Skeletal muscle cell (primary cell): ENCODE measurements at regions not wholly inside any gene's neighbourhood (a gene's known extent, or its start where the extent isn't known, plus 50 kb on each side); places are given as distances from the start of the nearest gene placed in this dataset.
"Not testable (repeated sequence)": the region's sequence is repeated elsewhere in the genome, so short reads cannot be mapped to it uniquely, and the experiment has no call there.

Source experiments
- DNase-seq: peaks from one replicate; pipeline ENCODE4 v3.0.0-alpha.2; 2010; ENCODE audit warnings: low read depth
- H3K4me3 ChIP-seq: 2 replicates; pipeline ENCODE4 v1.5.1; 2011; ENCODE audit warnings: low read depth, mild to moderate bottlenecking, control low read depth, low read length, moderate library complexity

DNA sequence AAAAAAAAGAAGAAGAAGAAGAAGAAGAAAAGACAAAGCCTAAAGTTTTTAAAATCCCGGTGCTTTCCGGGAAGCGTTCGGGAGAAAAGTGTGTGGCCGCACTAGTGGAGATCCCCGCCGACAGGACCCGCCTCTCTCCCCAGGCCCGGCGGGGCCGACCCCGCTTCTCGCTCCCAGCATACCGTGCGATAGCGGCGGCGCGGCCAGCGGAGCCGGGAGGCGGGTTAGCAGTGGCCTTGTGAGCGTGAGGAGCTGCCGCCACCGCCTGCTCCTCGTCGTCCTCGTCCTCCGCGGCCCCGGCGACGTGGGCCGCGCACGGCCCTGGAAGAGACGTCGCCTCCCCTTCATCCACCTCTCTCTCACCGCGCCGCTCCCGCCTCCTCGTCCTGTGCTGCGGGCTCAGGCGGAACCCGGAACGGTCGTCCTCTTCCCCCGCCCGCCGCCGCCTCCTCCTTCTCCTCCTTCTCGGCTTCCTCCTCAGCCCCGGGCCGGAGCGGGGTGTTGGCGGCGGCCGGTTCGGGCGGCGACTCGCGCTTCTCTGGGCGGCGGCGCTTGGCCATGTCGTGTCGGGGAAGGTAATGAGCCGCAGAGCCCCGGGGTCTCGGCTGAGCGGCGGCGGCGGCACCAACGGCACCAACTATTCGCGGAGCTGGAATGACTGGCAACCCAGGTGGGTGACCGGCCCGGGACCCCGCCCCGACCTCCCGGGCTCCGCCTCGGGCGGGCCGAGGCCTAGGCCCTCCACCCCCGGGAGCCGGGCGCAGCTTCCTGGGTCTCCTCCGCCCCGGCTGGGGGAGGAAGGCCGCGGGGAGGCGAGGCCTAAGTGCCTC is 62.6 kb upstream of the CDR2 start:
- H3K4me3 ChIP-seq: peak overlapping the region; percentile 66
- DNase-seq: not testable (repeated sequence)

DNA sequence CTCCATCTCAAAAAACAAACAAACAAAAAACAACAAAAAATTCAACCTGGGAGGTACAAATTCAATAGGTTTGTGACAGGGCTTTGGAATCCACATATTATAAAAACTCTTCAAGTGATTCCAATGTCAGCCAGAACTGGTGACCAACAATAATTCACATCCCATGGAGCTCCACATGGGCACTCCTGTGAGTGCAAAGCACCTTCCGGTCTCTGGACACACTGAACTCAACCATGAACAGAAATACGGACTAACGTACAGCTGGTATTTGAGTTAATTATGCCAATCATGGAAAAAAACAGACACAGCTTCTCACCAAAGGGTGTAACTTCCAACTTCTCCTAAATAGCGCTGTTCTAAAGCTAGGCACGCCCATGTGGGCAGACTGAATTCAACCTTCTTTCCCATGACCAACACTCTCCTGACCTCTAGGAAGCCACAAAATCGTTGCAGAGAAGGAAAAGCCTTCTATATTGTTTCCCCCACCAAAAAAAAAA is 62.0 kb upstream of the CDR2 start:
- H3K4me3 ChIP-seq: peak overlapping the region; percentile 66
- DNase-seq: not testable (repeated sequence)

- DNase-seq: not testable (repeated sequence)
Measured at GRCh38 chr16:22431314-22431713, 56.9 kb upstream of the CDR2 start.

GRCh38 chr16:22428654-22429053 is 54.2 kb upstream of the CDR2 start:
- no peak overlapping the region for H3K4me3 ChIP-seq
- DNase-seq: no peak

More at GRCh38 chr16:22431314-22431713, 56.9 kb upstream of the CDR2 start:
- not testable (repeated sequence) for H3K4me3 ChIP-seq

DNA sequence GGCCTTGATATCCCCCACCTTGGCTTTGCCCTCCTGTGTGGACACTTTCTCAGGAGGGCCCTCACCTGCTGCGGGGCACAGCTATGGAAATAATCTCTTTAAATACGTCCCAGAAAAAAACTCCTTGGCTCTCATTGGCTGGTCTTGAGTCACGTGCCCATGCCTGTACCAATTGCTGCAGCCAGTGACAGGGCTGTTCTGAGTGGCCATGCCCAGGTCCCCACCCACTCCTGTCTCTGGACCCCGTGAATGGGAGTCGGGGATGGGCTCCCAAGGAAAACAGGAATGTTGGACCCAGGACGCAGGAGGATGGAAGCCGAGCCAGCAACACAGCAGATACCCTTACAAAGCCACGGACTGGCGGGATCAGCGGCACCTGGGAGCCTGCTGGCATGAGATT is 53.1 kb upstream of the CDR2 start:
- no peak for DNase-seq
- H3K4me3 ChIP-seq: no peak overlapping the region

GRCh38 chr16:22425847-22426246 is 51.4 kb upstream of the CDR2 start:
- H3K4me3 ChIP-seq: no peak overlapping the region
- DNase-seq: no peak

DNA sequence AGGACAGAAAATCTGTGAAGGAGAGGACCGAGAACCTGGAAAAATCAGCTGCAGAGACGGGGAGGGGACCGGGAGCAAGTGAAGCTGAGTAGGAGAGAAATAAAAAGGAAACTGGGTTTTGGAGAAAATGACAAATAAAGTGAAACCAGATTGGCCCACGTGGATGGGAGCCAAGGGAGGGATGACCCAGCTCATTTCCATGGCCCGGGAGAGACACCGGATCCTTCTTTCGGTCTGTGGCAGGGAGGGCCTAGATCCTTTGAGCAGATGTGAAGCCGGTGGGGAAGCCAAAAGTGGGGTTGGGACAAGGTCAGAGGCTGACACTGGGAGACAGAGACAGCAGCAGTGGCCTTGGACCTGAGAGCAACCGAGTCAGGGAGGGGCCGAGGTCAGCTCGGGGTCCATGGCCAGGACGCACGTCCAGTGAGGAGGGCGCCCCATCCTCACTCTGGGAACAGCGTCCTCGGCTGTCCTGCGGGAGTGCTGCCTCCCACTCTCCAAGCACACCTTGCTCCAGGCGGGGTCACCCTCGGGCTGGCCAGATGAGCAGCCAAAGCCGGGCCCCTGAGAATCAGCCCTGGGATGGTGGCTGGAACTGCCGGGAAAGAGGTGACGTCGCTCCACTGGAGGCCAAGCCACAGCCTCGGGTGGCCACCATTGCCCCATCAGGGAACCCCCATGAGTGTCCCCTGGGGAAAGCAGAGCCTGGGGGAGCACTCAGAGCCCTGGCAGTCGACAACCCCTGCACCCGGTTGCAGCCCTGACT is 50.8 kb upstream of the CDR2 start:
- H3K4me3 ChIP-seq: no peak overlapping the region
- DNase-seq: no peak

DNA sequence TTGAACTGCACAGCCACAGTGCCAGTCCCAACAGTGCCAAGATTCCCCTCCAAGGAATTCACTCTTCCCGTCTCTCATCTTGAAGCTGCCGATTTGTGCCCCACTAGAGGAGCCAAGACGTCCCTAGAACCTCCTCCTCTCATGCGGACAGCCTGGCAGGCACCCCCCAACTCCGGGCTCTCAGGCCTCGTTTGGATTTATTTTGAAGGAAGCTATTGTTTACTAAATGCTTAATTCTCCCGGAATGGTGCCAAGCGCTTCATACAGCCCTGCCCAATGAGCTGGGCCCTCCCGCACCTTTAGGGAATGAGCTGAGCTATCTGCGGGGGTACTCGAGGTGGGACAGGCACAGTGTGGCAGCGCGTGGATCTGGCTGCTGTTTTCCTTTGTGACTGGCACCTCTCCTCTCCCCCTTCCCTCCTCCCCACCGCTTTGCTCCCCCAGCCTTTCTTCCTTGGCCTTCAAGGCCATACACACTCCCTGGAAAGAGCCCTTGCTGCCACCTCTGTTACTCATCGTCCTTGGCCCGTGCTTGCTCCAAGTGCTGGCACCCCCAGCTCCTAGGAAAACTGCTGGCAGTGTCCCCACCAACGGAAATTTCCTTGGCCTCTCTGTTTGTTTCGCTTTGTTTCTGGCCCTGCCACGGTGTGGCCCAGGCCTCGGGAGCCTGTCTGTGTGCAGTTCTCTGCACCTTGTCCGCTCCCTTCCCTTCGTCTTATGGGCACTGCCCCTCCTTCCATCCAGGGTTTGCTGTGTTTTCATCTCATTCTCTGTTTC is 49.9 kb upstream of the CDR2 start:
- H3K4me3 ChIP-seq: no peak overlapping the region
- DNase-seq: no peak
